Transverse colon (tissue), 4 donors: ENCODE measurements at regions not wholly inside any gene's neighbourhood (a gene's known extent, or its start where the extent isn't known, plus 50 kb on each side); places are given as distances from the start of the nearest gene placed in this dataset.

Experiments used
- DNase-seq: peaks from one replicate; pipeline ENCODE4 v3.0.0-alpha.2; 2019
- H3K27ac ChIP-seq, 4 donors: fragments of 200-600 bp; sonication (generic); 2 replicates each; pipeline ENCODE4 v1.5.1; 2016 to 2018; ENCODE audit warnings: inconsistent platforms in 4 of 4
- H3K27me3 ChIP-seq: fragments of 200-600 bp; sonication (generic); 2 replicates; pipeline ENCODE4 v1.5.1; 2017; ENCODE audit warnings: inconsistent platforms
- H3K36me3 ChIP-seq, 4 donors: fragments of 200-600 bp; sonication (generic); 2 replicates each; pipeline ENCODE4 v1.5.1; 2017 to 2019; ENCODE audit warnings: inconsistent platforms in 4 of 4
- H3K4me1 ChIP-seq, 4 donors: fragments of 200-600 bp; sonication (generic); 2 replicates each; pipeline ENCODE4 v1.5.1; 2017 to 2020; ENCODE audit warnings: inconsistent platforms in 4 of 4
- H3K4me3 ChIP-seq, 4 donors: fragments of 200-600 bp; sonication (generic); 1 replicate in 1 of 4; 2 replicates in 3 of 4; pipeline versions ENCODE4 v1.5.1 to v1.6.1; 2017 to 2019; ENCODE audit warnings: inconsistent platforms in 4 of 4
- H3K9me3 ChIP-seq, 2 donors: fragments of 200-600 bp; sonication (generic); 2 replicates each; pipeline ENCODE4 v1.5.1; 2017 to 2019; ENCODE audit warnings: inconsistent platforms in 2 of 2
- CTCF ChIP-seq, 5 experiments: fragments of 200-600 bp in 3 of 5; fragments of 450-650 bp in 2 of 5; sonication (generic) in 3 of 5; IDR thresholded peaks; 1 replicate in 2 of 5; 2 replicates in 3 of 5; pipeline ENCODE4 v1.5.1; 2016 to 2017; ENCODE audit warnings: antibody characterized with exemption in 5 of 5, inconsistent platforms in 3 of 5, mild to moderate bottlenecking in 2 of 5, moderate library complexity in 1 of 5
- EP300 ChIP-seq: sonication (generic); formaldehyde crosslinking; IDR thresholded peaks from one replicate; pipeline ENCODE4 v1.6.1; 2017; ENCODE audit warnings: antibody characterized with exemption, low read depth
- POLR2A ChIP-seq: fragments of 450-650 bp; IDR thresholded peaks from one replicate; pipeline ENCODE4 v1.6.1; 2016; ENCODE audit warnings: antibody characterized with exemption, mild to moderate bottlenecking, moderate library complexity
- POLR2AphosphoS5 ChIP-seq, 3 donors: sonication (generic); formaldehyde crosslinking; IDR thresholded peaks; one replicate each; pipeline ENCODE4 v1.6.1; 2016; ENCODE audit warnings: antibody characterized with exemption in 3 of 3
- WGBS, 2 donors: methylation state at CpG; one replicate each; pipeline ENCODE4 v1.1.5; 2018; ENCODE audit warnings: low coverage in 1 of 2; 5-methylcytosine and 5-hydroxymethylcytosine counted together
- in situ Hi-C, 4 donors: fragments of 200-750 bp; cut with MboI; loops; one replicate each; pipeline versions ENCODE4 v1.15.0 to v1.15.1; 2017; ENCODE audit warnings: low sequenced_read_pairs in 3 of 4, low pct_ligation_motif_present in 1 of 4, low pct_unique_long_range_greater_than_20kb in 1 of 4
- intact Hi-C: fragments of 100-400 bp; cut with DNase I; formaldehyde crosslinking; loops from one replicate; pipeline ENCODE4 v1.15.1; 2023; ENCODE audit warnings: low total_unique reads

- Histone ChIP-seq H3K9me3 (no peaks in the 10 kb centered on the region), H3K4me3 (no peak overlapping the region), H3K27me3 (no peaks in the 10 kb centered on the region), H3K4me1 (no peaks in the 10 kb centered on the region), H3K36me3 (no peaks in the 10 kb centered on the region), H3K27ac (no peak overlapping the region)
- no peak for DNase-seq
- 70 to 71% methylated on average over 7 of the region's 7 CpGs for WGBS, 2 donors
- in situ Hi-C loops = no loop called here
- no peak for TF ChIP-seq POLR2A
- intact Hi-C loops = no loop called here
These were observed 656.7 kb downstream of the SLC16A7 start for GRCh38 chr12:60252359-60253096.

- TF ChIP-seq POLR2A = no peak
- TF ChIP-seq EP300 = no peak
- no peak for TF ChIP-seq CTCF (IDR thresholded peaks at IDR 0.05)
- TF ChIP-seq POLR2AphosphoS5 (IDR thresholded peaks at IDR 0.05) = no peak
- Histone ChIP-seq H3K4me3 (no peak overlapping the region), H3K9me3 (no peaks in the 10 kb centered on the region), H3K27ac (no peak overlapping the region), H3K36me3 (no peaks in the 10 kb centered on the region), H3K27me3 (no peaks in the 10 kb centered on the region), H3K4me1 (no peaks in the 10 kb centered on the region)
- DNase-seq = no peak
- 86 to 92% methylated on average over 1 of the region's 1 CpG for WGBS, 2 donors
- in situ Hi-C loops = no loop called here
- intact Hi-C loops = no loop called here
These were observed 659.2 kb downstream of the SLC16A7 start for GRCh38 chr12:60255044-60255443.

- Histone ChIP-seq H3K4me1 (no peaks in the 10 kb centered on the region), H3K27ac (no peak overlapping the region), H3K27me3 (no peaks in the 10 kb centered on the region), H3K36me3 (no peaks in the 10 kb centered on the region), H3K4me3 (no peak overlapping the region), H3K9me3 (no peaks in the 10 kb centered on the region)
- in situ Hi-C loops (no loop called here), intact Hi-C loops (no loop called here)
- DNase-seq = no peak
- TF ChIP-seq POLR2AphosphoS5 (IDR thresholded peaks at IDR 0.05) (no peak), POLR2A (no peak), CTCF (IDR thresholded peaks at IDR 0.05) (no peak), EP300 (no peak)
- WGBS, 2 donors = 0 to 27% methylated on average over 1 of the region's 1 CpG
These were observed 661.2 kb downstream of the SLC16A7 start for GRCh38 chr12:60257063-60257462.

GRCh38 chr12:60259225-60259624, 663.4 kb downstream of the SLC16A7 start:
- DNase-seq = no peak
- Histone ChIP-seq H3K36me3 (no peaks in the 10 kb centered on the region), H3K4me1 (no peaks in the 10 kb centered on the region), H3K27me3 (no peaks in the 10 kb centered on the region), H3K9me3 (no peaks in the 10 kb centered on the region), H3K4me3 (no peak overlapping the region), H3K27ac (no peak overlapping the region)
- WGBS, 2 donors = 72 to 83% methylated on average over 3 of the region's 3 CpGs
- TF ChIP-seq EP300 (no peak), POLR2AphosphoS5 (IDR thresholded peaks at IDR 0.05) (no peak), POLR2A (no peak), CTCF (IDR thresholded peaks at IDR 0.05) (no peak)
- in situ Hi-C loops = no loop called here
- intact Hi-C loops = no loop called here

GRCh38 chr12:60262378-60262777, 666.5 kb downstream of the SLC16A7 start:
- Histone ChIP-seq H3K27me3 (no peaks in the 10 kb centered on the region), H3K4me1 (no peaks in the 10 kb centered on the region), H3K27ac (no peak overlapping the region), H3K9me3 (no peaks in the 10 kb centered on the region), H3K36me3 (no peaks in the 10 kb centered on the region), H3K4me3 (no peak overlapping the region)
- DNase-seq = no peak
- intact Hi-C loops = no loop called here
- WGBS, 2 donors = 62 to 65% methylated on average over 4 of the region's 4 CpGs
- no peak for TF ChIP-seq POLR2A
- no peak for TF ChIP-seq POLR2AphosphoS5 (IDR thresholded peaks at IDR 0.05)
- TF ChIP-seq CTCF (IDR thresholded peaks at IDR 0.05) = no peak
- no peak for TF ChIP-seq EP300
- in situ Hi-C loops = no loop called here
